Trophoblast cell (in vitro differentiated cells and primary cell): ENCODE measurements at regions not wholly inside any gene's neighbourhood (a gene's known extent, or its start where the extent isn't known, plus 50 kb on each side); places are given as distances from the start of the nearest gene placed in this dataset.

Source experiments
- DNase-seq, 2 donors: peaks; one replicate each; pipeline ENCODE4 v3.0.0-alpha.2; 2016
- H2AFZ ChIP-seq: 2 replicates; pipeline ENCODE4 v1.6.1; 2013; ENCODE audit warnings: low read length, moderate library complexity, mild to moderate bottlenecking; ENCODE audit not compliant: insufficient read depth, poor library complexity
- H2AK5ac ChIP-seq: 2 replicates; pipeline ENCODE4 v1.6.1; 2013; ENCODE audit warnings: mild to moderate bottlenecking, low read length
- H2BK120ac ChIP-seq: 2 replicates; pipeline ENCODE4 v1.6.1; 2013; ENCODE audit warnings: low read length, mild to moderate bottlenecking, moderate library complexity; ENCODE audit not compliant: insufficient read depth, poor library complexity
- H2BK12ac ChIP-seq: 2 replicates; pipeline ENCODE4 v1.6.1; 2013; ENCODE audit warnings: mild to moderate bottlenecking, low read length, moderate library complexity
- H2BK5ac ChIP-seq: 2 replicates; pipeline ENCODE4 v1.6.1; 2013; ENCODE audit warnings: low read length, low read depth, moderate library complexity, mild to moderate bottlenecking; ENCODE audit not compliant: poor library complexity
- H3K14ac ChIP-seq: 2 replicates; pipeline ENCODE4 v1.6.1; 2013; ENCODE audit warnings: mild to moderate bottlenecking, low read length
- H3K18ac ChIP-seq: 2 replicates; pipeline ENCODE4 v1.6.1; 2013; ENCODE audit warnings: mild to moderate bottlenecking, low read length
- H3K23ac ChIP-seq: 2 replicates; pipeline ENCODE4 v1.6.1; 2013; ENCODE audit warnings: low read length
- H3K27ac ChIP-seq: 2 replicates; pipeline ENCODE4 v1.5.1; 2013; ENCODE audit warnings: low read depth, mild to moderate bottlenecking, inconsistent platforms, low read length, moderate library complexity
- H3K27me3 ChIP-seq: 2 replicates; pipeline ENCODE4 v1.6.1; 2013; ENCODE audit warnings: inconsistent platforms, mild to moderate bottlenecking, low read length, moderate library complexity; ENCODE audit not compliant: insufficient read depth
- H3K36me3 ChIP-seq, 2 experiments: 1 replicate in 1 of 2; 2 replicates in 1 of 2; pipeline ENCODE4 v1.6.1; 2013; ENCODE audit warnings: low read length in 2 of 2, mild to moderate bottlenecking in 2 of 2, moderate library complexity in 1 of 2; ENCODE audit not compliant: insufficient read depth in 2 of 2, control insufficient read depth in 1 of 2
- H3K4ac ChIP-seq: 2 replicates; pipeline ENCODE4 v1.6.1; 2013; ENCODE audit warnings: low read depth, mild to moderate bottlenecking, low read length, moderate library complexity
- H3K4me1 ChIP-seq, 2 experiments: 1 replicate in 1 of 2; 2 replicates in 1 of 2; pipeline ENCODE4 v1.6.1; 2013; ENCODE audit warnings: low read length in 2 of 2, mild to moderate bottlenecking in 2 of 2, moderate library complexity in 1 of 2; ENCODE audit not compliant: insufficient read depth in 2 of 2, control insufficient read depth in 1 of 2
- H3K4me2 ChIP-seq: 2 replicates; pipeline ENCODE4 v1.6.1; 2013; ENCODE audit warnings: inconsistent platforms, mild to moderate bottlenecking, low read length, moderate library complexity
- H3K4me3 ChIP-seq: 2 replicates; pipeline ENCODE4 v1.5.1; 2013; ENCODE audit warnings: mild to moderate bottlenecking, low read depth, low read length, inconsistent platforms
- H3K79me1 ChIP-seq: one replicate; pipeline ENCODE4 v1.6.1; 2013; ENCODE audit warnings: low read length
- H3K79me2 ChIP-seq: 2 replicates; pipeline ENCODE4 v1.6.1; 2013; ENCODE audit warnings: low read length, mild to moderate bottlenecking; ENCODE audit not compliant: control insufficient read depth, insufficient read depth, poor library complexity
- H3K9ac ChIP-seq: 2 replicates; pipeline ENCODE4 v1.6.1; 2013; ENCODE audit warnings: mild to moderate bottlenecking, low read length
- H3K9me3 ChIP-seq: 2 replicates; pipeline ENCODE4 v1.6.1; 2013; ENCODE audit warnings: low read depth, mild to moderate bottlenecking, control low read depth, inconsistent platforms, low read length; ENCODE audit not compliant: insufficient read depth
- H4K12ac ChIP-seq: 2 replicates; pipeline ENCODE4 v1.6.1; 2013; ENCODE audit warnings: low read depth, mild to moderate bottlenecking, low read length, moderate library complexity
- H4K8ac ChIP-seq: 2 replicates; pipeline ENCODE4 v1.6.1; 2013; ENCODE audit warnings: low read depth, mild to moderate bottlenecking, low read length, moderate library complexity
- H4K91ac ChIP-seq: one replicate; pipeline ENCODE4 v1.6.1; 2013; ENCODE audit warnings: low read depth, mild to moderate bottlenecking, low read length, moderate library complexity
- WGBS: extraction: QIAGEN DNeasy Blood & Tissue Kit; methylation state at CpG from one replicate; pipeline ENCODE4 v1.1.7; 2013; ENCODE audit warnings: missing lambda C conversion rate; ENCODE audit not compliant: insufficient read length, insufficient coverage; ENCODE audit errors: extremely low coverage; 5-methylcytosine and 5-hydroxymethylcytosine counted together

DNA sequence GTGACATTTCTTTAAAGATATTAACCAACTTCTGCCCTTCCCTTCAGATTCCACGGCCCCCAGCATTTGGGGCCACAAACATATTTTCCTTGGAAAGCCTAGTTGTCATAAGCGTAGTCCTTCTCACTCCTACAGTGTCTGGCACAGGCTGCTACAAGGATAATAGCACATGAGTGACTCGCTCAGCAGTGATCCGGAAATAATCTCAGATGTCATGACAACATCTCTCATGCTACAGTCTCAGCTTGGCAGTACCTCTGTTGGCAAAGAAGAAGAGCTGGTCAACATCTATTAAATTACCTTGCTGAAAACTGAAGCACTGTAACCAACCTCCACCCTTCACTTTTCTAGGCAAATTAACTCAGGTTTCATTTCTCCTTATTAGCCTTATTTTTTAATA lies 351.7 kb downstream of the RAD51AP2 start:
- Histone ChIP-seq H3K36me3 (no peaks in the 10 kb centered on the region), H3K27ac (no peak overlapping the region), H2BK12ac (no peak overlapping the region), H2BK5ac (no peak overlapping the region), H3K4me1 (no peaks in the 10 kb centered on the region), H4K12ac (no peak overlapping the region), H2BK120ac (no peak overlapping the region), H4K91ac (no peak overlapping the region), H3K18ac (no peak overlapping the region), H3K4me2 (no peak overlapping the region), H3K23ac (no peak overlapping the region), H4K8ac (no peak overlapping the region), H3K4ac (no peak overlapping the region), H3K79me2 (no peaks in the 10 kb centered on the region), H3K79me1 (no peaks in the 10 kb centered on the region), H3K9me3 (no peaks in the 10 kb centered on the region), H2AK5ac (no peak overlapping the region), H3K9ac (no peak overlapping the region), H3K4me3 (no peak overlapping the region), H2AFZ (no peak overlapping the region), H3K14ac (no peak overlapping the region), H3K27me3 (no peaks in the 10 kb centered on the region)
- no CpG with 5 or more reads among the region's 4 CpGs for WGBS
- no peak for DNase-seq

DNA sequence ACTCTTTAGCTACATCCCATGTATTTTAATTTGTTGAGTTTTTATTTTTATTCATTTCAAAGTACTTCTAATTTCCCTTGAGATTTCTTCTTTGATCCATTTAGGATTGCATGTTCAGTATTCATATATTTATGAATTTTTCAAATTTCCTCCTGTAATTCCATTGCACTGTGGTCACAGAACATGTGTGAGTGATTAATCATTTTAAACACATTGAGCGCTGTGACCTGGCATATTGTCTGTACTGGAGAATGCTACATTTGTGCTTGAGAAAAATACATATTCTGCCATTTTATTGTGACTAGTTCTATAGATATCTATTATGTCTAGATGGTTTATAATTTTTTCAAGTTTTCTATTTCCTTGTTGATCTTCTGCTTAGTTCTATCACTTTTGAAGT lies 353.7 kb downstream of the RAD51AP2 start:
- Histone ChIP-seq H2BK120ac (no peak overlapping the region), H3K4ac (no peak overlapping the region), H2BK12ac (no peak overlapping the region), H3K4me3 (no peak overlapping the region), H3K18ac (no peak overlapping the region), H3K79me2 (no peaks in the 10 kb centered on the region), H3K4me1 (no peaks in the 10 kb centered on the region), H3K9me3 (no peaks in the 10 kb centered on the region), H4K8ac (no peak overlapping the region), H3K27me3 (no peaks in the 10 kb centered on the region), H3K14ac (no peak overlapping the region), H4K91ac (no peak overlapping the region), H3K27ac (no peak overlapping the region), H3K4me2 (no peak overlapping the region), H3K9ac (no peak overlapping the region), H2BK5ac (no peak overlapping the region), H3K23ac (no peak overlapping the region), H2AK5ac (no peak overlapping the region), H3K79me1 (no peaks in the 10 kb centered on the region), H3K36me3 (no peaks in the 10 kb centered on the region), H4K12ac (no peak overlapping the region), H2AFZ (no peak overlapping the region)
- peak in 1 of 2 donors; percentile 59 for DNase-seq
- no CpG with 5 or more reads among the region's 1 CpG for WGBS

DNA sequence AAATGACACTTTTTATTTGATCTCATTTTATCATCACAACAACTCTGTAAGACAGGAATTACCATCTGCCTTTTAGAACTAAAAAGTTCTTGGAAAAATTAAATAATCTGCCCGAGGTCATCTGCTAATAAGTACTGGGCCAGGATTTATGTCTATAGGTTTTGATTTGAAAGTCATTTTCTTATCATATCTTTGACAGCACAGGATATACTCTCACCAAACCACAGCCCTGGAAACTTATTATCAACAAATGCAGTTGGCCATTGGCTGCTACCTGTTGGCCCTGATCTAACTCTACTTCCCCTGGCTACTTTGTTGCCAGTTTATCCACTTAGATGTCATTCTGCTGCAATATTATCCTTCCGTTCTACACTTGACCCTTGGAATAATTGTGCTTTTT lies 354.6 kb downstream of the RAD51AP2 start:
- no peak overlapping the region for H3K23ac ChIP-seq
- no peaks in the 10 kb centered on the region for H3K27me3 ChIP-seq
- DNase-seq, result no peak
- H3K18ac ChIP-seq, result no peak overlapping the region
- no peaks in the 10 kb centered on the region for H3K79me2 ChIP-seq
- no peaks in the 10 kb centered on the region for H3K36me3 ChIP-seq
- H3K9ac ChIP-seq, result no peak overlapping the region
- no peaks in the 10 kb centered on the region for H3K79me1 ChIP-seq
- H4K91ac ChIP-seq, result no peak overlapping the region
- H3K4me2 ChIP-seq, result no peak overlapping the region
- H3K4ac ChIP-seq, result no peak overlapping the region
- H3K4me1 ChIP-seq, result no peaks in the 10 kb centered on the region
- H2BK5ac ChIP-seq, result no peak overlapping the region
- no peak overlapping the region for H2BK120ac ChIP-seq
- H3K9me3 ChIP-seq, result no peaks in the 10 kb centered on the region
- no peak overlapping the region for H4K8ac ChIP-seq
- H2AK5ac ChIP-seq, result no peak overlapping the region
- no peak overlapping the region for H2AFZ ChIP-seq
- no peak overlapping the region for H2BK12ac ChIP-seq
- no peak overlapping the region for H3K4me3 ChIP-seq
- no peak overlapping the region for H3K14ac ChIP-seq
- WGBS, result no CpG with 5 or more reads among the region's 2 CpGs
- no peak overlapping the region for H3K27ac ChIP-seq
- H4K12ac ChIP-seq, result no peak overlapping the region

DNA sequence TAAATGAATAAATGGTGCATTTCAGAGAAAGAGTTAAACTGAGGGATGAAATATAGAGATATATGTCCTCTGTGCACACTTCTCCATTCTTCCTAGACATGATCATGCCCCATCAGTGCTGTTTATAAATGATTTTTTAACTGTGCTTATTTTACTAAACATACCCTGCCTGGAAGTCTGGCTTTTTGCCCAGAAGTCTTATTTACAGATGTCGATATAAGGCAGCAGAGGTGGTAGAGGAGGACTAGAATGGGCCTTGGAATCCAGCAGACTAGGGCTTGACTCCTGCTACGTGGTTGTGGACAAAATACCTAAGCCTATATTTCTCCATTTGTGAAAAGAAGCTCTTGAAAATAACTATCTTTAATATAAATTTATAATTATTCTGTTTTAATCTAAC lies 355.5 kb downstream of the RAD51AP2 start:
- Histone ChIP-seq H2BK12ac (no peak overlapping the region), H3K4me1 (no peaks in the 10 kb centered on the region), H3K23ac (no peak overlapping the region), H3K79me2 (no peaks in the 10 kb centered on the region), H3K18ac (no peak overlapping the region), H3K9ac (no peak overlapping the region), H4K8ac (no peak overlapping the region), H3K14ac (no peak overlapping the region), H3K9me3 (no peaks in the 10 kb centered on the region), H2BK120ac (no peak overlapping the region), H2AK5ac (no peak overlapping the region), H2BK5ac (no peak overlapping the region), H2AFZ (no peak overlapping the region), H3K27ac (no peak overlapping the region), H3K4me3 (no peak overlapping the region), H3K4ac (no peak overlapping the region), H3K36me3 (no peaks in the 10 kb centered on the region), H4K91ac (no peak overlapping the region), H3K27me3 (no peaks in the 10 kb centered on the region), H4K12ac (no peak overlapping the region), H3K4me2 (no peak overlapping the region), H3K79me1 (no peaks in the 10 kb centered on the region)
- no peak for DNase-seq
- no CpG with 5 or more reads among the region's 2 CpGs for WGBS
